HFF-Myc (cell line): ENCODE measurements at regions not wholly inside any gene's neighbourhood (a gene's known extent, or its start where the extent isn't known, plus 50 kb on each side); places are given as distances from the start of the nearest gene placed in this dataset.

Experiments
- DNase-seq: peaks from one replicate; pipeline ENCODE4 v3.0.0-alpha.2; 2011; ENCODE audit warnings: low read depth; ENCODE audit errors: extremely low read depth
- H3K4me3 ChIP-seq: replicated peaks from 2 replicates; pipeline ENCODE4 v1.5.1; 2011; ENCODE audit warnings: low read depth, mild to moderate bottlenecking, control low read depth, low read length
- CTCF ChIP-seq: IDR thresholded peaks from 2 replicates; pipeline ENCODE4 v1.5.1; 2012; ENCODE audit warnings: mild to moderate bottlenecking, low read depth, low read length, control low read depth; ENCODE audit errors: missing control alignments

DNA sequence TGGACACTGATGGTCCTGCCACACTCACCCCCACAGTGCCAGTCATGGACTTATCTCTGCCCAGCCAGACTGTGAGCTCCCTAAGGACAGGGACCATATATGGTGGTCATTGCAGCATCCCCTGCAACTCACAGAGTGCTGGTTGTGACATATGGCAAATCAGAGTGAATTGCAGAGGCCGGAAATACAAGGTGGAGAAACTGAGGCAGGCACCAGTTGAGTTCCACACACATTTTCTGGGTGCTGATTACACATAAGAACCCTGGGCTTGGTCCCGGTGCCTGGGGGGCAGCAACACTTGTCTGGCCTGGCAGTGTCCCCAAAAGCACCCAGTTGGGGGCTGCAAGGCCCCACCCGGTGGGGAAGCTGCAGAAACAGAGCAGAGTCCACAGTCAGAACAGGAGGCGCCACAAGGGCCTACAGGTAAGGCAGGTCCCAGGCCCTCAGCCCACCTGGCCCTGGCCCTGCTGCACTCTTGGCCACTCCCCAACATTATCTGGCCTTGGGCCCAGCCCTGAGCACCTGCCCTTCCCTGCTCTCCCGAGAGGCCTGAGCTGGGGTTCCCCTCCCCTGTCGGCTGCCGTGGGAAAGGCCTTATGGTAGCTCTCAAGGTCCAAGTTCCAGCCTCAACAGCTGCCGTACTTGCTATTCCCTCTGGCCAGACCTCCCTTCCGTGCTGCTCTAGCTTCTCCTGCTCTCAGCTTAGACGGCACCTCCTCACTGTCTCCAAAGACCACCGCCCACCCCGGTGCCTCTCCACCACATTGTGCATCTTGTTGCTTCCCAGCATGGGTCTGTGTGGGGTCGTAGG, 140.8 kb upstream of the PTPN1 start:
- no peak for TF ChIP-seq CTCF
- no peak for DNase-seq
- no peak overlapping the region for H3K4me3 ChIP-seq

- DNase-seq = no peak
- TF ChIP-seq CTCF = no peak
- H3K4me3 ChIP-seq = no peak overlapping the region
These were observed 140.1 kb upstream of the PTPN1 start for GRCh38 chr20:50370036-50370566.

GRCh38 chr20:50371878-50372769, 138.1 kb upstream of the PTPN1 start:
- no peak overlapping the region for H3K4me3 ChIP-seq

GRCh38 chr20:50372770-50373088, 137.5 kb upstream of the PTPN1 start:
- no peak overlapping the region for H3K4me3 ChIP-seq
- no peak for TF ChIP-seq CTCF
- DNase-seq = no peak

More at GRCh38 chr20:50371878-50372769, 138.1 kb upstream of the PTPN1 start:
- DNase-seq = no peak
- no peak for TF ChIP-seq CTCF

DNA sequence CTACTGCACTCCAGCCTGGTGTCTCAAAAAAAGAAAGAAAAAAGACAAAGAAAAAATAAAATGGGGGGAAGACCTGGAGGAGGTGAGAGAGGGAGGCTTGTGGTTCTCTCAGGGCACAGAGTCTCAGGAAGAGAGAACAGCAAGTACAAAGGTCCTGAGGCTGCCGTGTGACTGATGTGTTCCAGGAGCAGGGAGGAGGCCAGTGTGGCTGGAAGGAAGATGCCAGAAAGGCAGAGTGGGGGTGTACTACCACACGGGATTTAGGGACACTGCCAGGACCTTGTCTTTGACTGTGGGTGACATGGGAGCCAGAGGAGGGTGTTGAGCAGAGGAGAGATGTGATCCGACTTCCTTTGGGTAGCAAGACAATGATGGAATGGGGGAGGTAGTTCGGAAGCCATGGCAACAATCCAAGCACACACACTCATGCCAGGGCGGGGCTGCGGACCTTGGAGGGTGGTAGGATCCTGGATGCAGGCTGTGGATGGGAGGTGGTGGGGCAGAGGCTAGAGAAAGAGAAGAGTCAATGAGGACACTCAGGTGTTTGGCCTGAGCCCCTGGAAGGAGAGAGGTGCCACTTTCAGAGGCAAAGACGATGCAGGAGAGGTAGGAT, 136.4 kb upstream of the PTPN1 start:
- no peak for DNase-seq
- no peak overlapping the region for H3K4me3 ChIP-seq
- TF ChIP-seq CTCF = no peak

GRCh38 chr20:50374541-50375078, 135.6 kb upstream of the PTPN1 start:
- TF ChIP-seq CTCF = no peak
- no peak overlapping the region for H3K4me3 ChIP-seq
- no peak for DNase-seq
